Effector memory CD8-positive, alpha-beta T cell (primary cell): ENCODE measurements at regions not wholly inside any gene's neighbourhood (a gene's known extent, or its start where the extent isn't known, plus 50 kb on each side); places are given as distances from the start of the nearest gene placed in this dataset.

Experiments
- ATAC-seq: fragments of 150-1000 bp; cut with Tn5 transposase; replicated peaks from 2 replicates; pipeline ENCODE4 v1.10.0; 2021; ENCODE audit warnings: mild to moderate bottlenecking, moderate library complexity
- DNase-seq, 3 experiments: peaks; one replicate each; pipeline ENCODE4 v3.0.0; 2021
- H3K27ac Mint-ChIP-seq, 2 donors: one replicate each; pipeline ENCODE4 v1.8.0; 2022; ENCODE audit warnings: mild to moderate bottlenecking in 2 of 2, mixed read lengths in 2 of 2, moderate library complexity in 2 of 2
- H3K27me3 Mint-ChIP-seq, 2 donors: one replicate each; pipeline ENCODE4 v1.8.0; 2022; ENCODE audit warnings: mixed read lengths in 2 of 2
- H3K36me3 Mint-ChIP-seq: one replicate; pipeline ENCODE4 v1.8.0; 2022; ENCODE audit warnings: mild to moderate bottlenecking, moderate library complexity, mixed read lengths; ENCODE audit not compliant: insufficient read depth
- H3K4me1 Mint-ChIP-seq, 2 donors: one replicate each; pipeline ENCODE4 v1.8.0; 2022; ENCODE audit warnings: low read depth in 2 of 2, mixed read lengths in 2 of 2
- H3K4me3 Mint-ChIP-seq, 2 donors: one replicate each; pipeline ENCODE4 v1.8.0; 2022; ENCODE audit warnings: mild to moderate bottlenecking in 2 of 2, mixed read lengths in 2 of 2, moderate library complexity in 2 of 2
- H3K9me3 Mint-ChIP-seq, 2 donors: one replicate each; pipeline ENCODE4 v1.8.0; 2022; ENCODE audit warnings: mixed read lengths in 2 of 2

GRCh38 chr16:64109241-64109640, 1012.6 kb downstream of the CDH11 start:
- Mint-ChIP-seq H3K4me3 (no peak overlapping the region), H3K27me3 (no peaks in the 10 kb centered on the region), H3K9me3 (peaks cover 8 to 11% of the 10 kb centered on the region in 2 donors), H3K4me1 (no peaks in the 10 kb centered on the region), H3K27ac (no peak overlapping the region), H3K36me3 (no peaks in the 10 kb centered on the region)
- ATAC-seq (no peak), DNase-seq (no peak)

GRCh38 chr16:64102654-64103053, 1019.2 kb downstream of the CDH11 start:
- DNase-seq = no peak
- Mint-ChIP-seq H3K4me1 (no peaks in the 10 kb centered on the region), H3K36me3 (no peaks in the 10 kb centered on the region), H3K27me3 (no peaks in the 10 kb centered on the region), H3K9me3 (peaks cover 0 to 5% of the 10 kb centered on the region in 2 donors), H3K4me3 (no peak overlapping the region), H3K27ac (no peak overlapping the region)
- no peak for ATAC-seq

- DNase-seq = no peak
- Mint-ChIP-seq H3K36me3 (no peaks in the 10 kb centered on the region), H3K4me3 (no peak overlapping the region), H3K9me3 (peaks cover 0 to 4% of the 10 kb centered on the region in 2 donors), H3K27me3 (no peaks in the 10 kb centered on the region), H3K27ac (no peak overlapping the region), H3K4me1 (no peaks in the 10 kb centered on the region)
- ATAC-seq = no peak
These were observed 1023.4 kb downstream of the CDH11 start for GRCh38 chr16:64098451-64098850.

GRCh38 chr16:64096689-64097088, 1025.2 kb downstream of the CDH11 start:
- ATAC-seq = no peak
- Mint-ChIP-seq H3K4me3 (no peak overlapping the region), H3K36me3 (no peaks in the 10 kb centered on the region), H3K4me1 (no peaks in the 10 kb centered on the region), H3K9me3 (peaks cover 0 to 4% of the 10 kb centered on the region in 2 donors), H3K27ac (no peak overlapping the region), H3K27me3 (no peaks in the 10 kb centered on the region)
- no peak for DNase-seq

GRCh38 chr16:64094992-64095634, 1026.8 kb downstream of the CDH11 start:
- H3K36me3 Mint-ChIP-seq = no peaks in the 10 kb centered on the region
- no peaks in the 10 kb centered on the region for H3K27me3 Mint-ChIP-seq
- no peak overlapping the region for H3K27ac Mint-ChIP-seq
- no peaks in the 10 kb centered on the region for H3K4me1 Mint-ChIP-seq
- H3K4me3 Mint-ChIP-seq = no peak overlapping the region
- no peak for DNase-seq
- ATAC-seq = no peak
- peaks cover 0 to 4% of the 10 kb centered on the region in 2 donors for H3K9me3 Mint-ChIP-seq

- Mint-ChIP-seq H3K4me3 (no peak overlapping the region), H3K4me1 (no peaks in the 10 kb centered on the region), H3K36me3 (no peaks in the 10 kb centered on the region), H3K27ac (no peak overlapping the region), H3K27me3 (no peaks in the 10 kb centered on the region), H3K9me3 (peaks cover 0 to 4% of the 10 kb centered on the region in 2 donors)
- DNase-seq = no peak
- no peak for ATAC-seq
These were observed 1027.5 kb downstream of the CDH11 start for GRCh38 chr16:64094181-64094965.

- Mint-ChIP-seq H3K4me3 (no peak overlapping the region), H3K9me3 (peaks cover 0 to 6% of the 10 kb centered on the region in 2 donors), H3K27ac (no peak overlapping the region), H3K4me1 (no peaks in the 10 kb centered on the region), H3K36me3 (no peaks in the 10 kb centered on the region), H3K27me3 (no peaks in the 10 kb centered on the region)
- ATAC-seq (no peak), DNase-seq (no peak)
These were observed 1029.6 kb downstream of the CDH11 start for GRCh38 chr16:64092271-64092670.

- no peak overlapping the region for H3K4me3 Mint-ChIP-seq
- DNase-seq = no peak
- peaks cover 0 to 6% of the 10 kb centered on the region in 2 donors for H3K9me3 Mint-ChIP-seq
- H3K27me3 Mint-ChIP-seq = no peaks in the 10 kb centered on the region
- no peak for ATAC-seq
- H3K36me3 Mint-ChIP-seq = no peaks in the 10 kb centered on the region
- H3K27ac Mint-ChIP-seq = no peak overlapping the region
- no peaks in the 10 kb centered on the region for H3K4me1 Mint-ChIP-seq
These were observed 1031.5 kb downstream of the CDH11 start for GRCh38 chr16:64090327-64090726.

- Mint-ChIP-seq H3K4me3 (no peak overlapping the region), H3K36me3 (no peaks in the 10 kb centered on the region), H3K27me3 (no peaks in the 10 kb centered on the region), H3K4me1 (no peaks in the 10 kb centered on the region), H3K9me3 (peaks cover 0 to 4% of the 10 kb centered on the region in 2 donors), H3K27ac (no peak overlapping the region)
- ATAC-seq (no peak), DNase-seq (no peak)
These were observed 1032.2 kb downstream of the CDH11 start for GRCh38 chr16:64089697-64090096.

- H3K27ac Mint-ChIP-seq = no peak overlapping the region
- DNase-seq (no peak), ATAC-seq (no peak)
- no peaks in the 10 kb centered on the region for H3K4me1 Mint-ChIP-seq
- no peaks in the 10 kb centered on the region for H3K27me3 Mint-ChIP-seq
- peaks cover 0 to 4% of the 10 kb centered on the region in 2 donors for H3K9me3 Mint-ChIP-seq
- no peak overlapping the region for H3K4me3 Mint-ChIP-seq
- no peaks in the 10 kb centered on the region for H3K36me3 Mint-ChIP-seq
These were observed 1033.0 kb downstream of the CDH11 start for GRCh38 chr16:64088838-64089237.

- Mint-ChIP-seq H3K27ac (no peak overlapping the region), H3K4me1 (no peaks in the 10 kb centered on the region), H3K4me3 (no peak overlapping the region), H3K36me3 (no peaks in the 10 kb centered on the region), H3K9me3 (peaks cover 0 to 4% of the 10 kb centered on the region in 2 donors), H3K27me3 (no peaks in the 10 kb centered on the region)
- DNase-seq (no peak), ATAC-seq (no peak)
These were observed 1036.6 kb downstream of the CDH11 start for GRCh38 chr16:64085296-64085695.

- no peak for ATAC-seq
- no peaks in the 10 kb centered on the region for H3K27me3 Mint-ChIP-seq
- H3K36me3 Mint-ChIP-seq = no peaks in the 10 kb centered on the region
- H3K4me1 Mint-ChIP-seq = no peaks in the 10 kb centered on the region
- no peak overlapping the region for H3K27ac Mint-ChIP-seq
- no peak overlapping the region for H3K4me3 Mint-ChIP-seq
- peaks cover 0 to 4% of the 10 kb centered on the region in 2 donors for H3K9me3 Mint-ChIP-seq
- DNase-seq = no peak
These were observed 1037.2 kb downstream of the CDH11 start for GRCh38 chr16:64084706-64085105.

- no peaks in the 10 kb centered on the region for H3K4me1 Mint-ChIP-seq
- H3K36me3 Mint-ChIP-seq = no peaks in the 10 kb centered on the region
- DNase-seq = no peak
- no peak overlapping the region for H3K27ac Mint-ChIP-seq
- no peaks in the 10 kb centered on the region for H3K27me3 Mint-ChIP-seq
- no peaks in the 10 kb centered on the region for H3K9me3 Mint-ChIP-seq
- ATAC-seq = no peak
- H3K4me3 Mint-ChIP-seq = no peak overlapping the region
These were observed 1038.3 kb downstream of the CDH11 start for GRCh38 chr16:64083428-64084129.

- H3K36me3 Mint-ChIP-seq = no peaks in the 10 kb centered on the region
- H3K4me3 Mint-ChIP-seq = no peak overlapping the region
- peaks cover 7% of the 10 kb centered on the region in 2 donors for H3K9me3 Mint-ChIP-seq
- DNase-seq (no peak), ATAC-seq (no peak)
- H3K27ac Mint-ChIP-seq = no peak overlapping the region
- H3K27me3 Mint-ChIP-seq = no peaks in the 10 kb centered on the region
- no peaks in the 10 kb centered on the region for H3K4me1 Mint-ChIP-seq
These were observed 1044.6 kb downstream of the CDH11 start for GRCh38 chr16:64077242-64077641.
